Gastroesophageal sphincter (tissue), 4 donors: ENCODE measurements at regions not wholly inside any gene's neighbourhood (a gene's known extent, or its start where the extent isn't known, plus 50 kb on each side); places are given as distances from the start of the nearest gene placed in this dataset.

Experiments used
- ATAC-seq: fragments of 150-250 bp; one replicate; pipeline ENCODE4 v1.9.1; 2016; ENCODE audit warnings: mild to moderate bottlenecking, moderate library complexity
- H3K27ac ChIP-seq, 4 donors: fragments of 200-600 bp; sonication (generic) in 3 of 4; 1 replicate in 3 of 4; 2 replicates in 1 of 4; pipeline ENCODE4 v1.5.1; 2016 to 2019
- H3K27me3 ChIP-seq: fragments of 200-600 bp; sonication (generic); one replicate; pipeline ENCODE4 v1.5.1; 2019
- H3K36me3 ChIP-seq, 2 donors: fragments of 200-600 bp; sonication (generic); one replicate each; pipeline ENCODE4 v1.5.1; 2019; ENCODE audit warnings: control low read depth in 1 of 2
- H3K4me1 ChIP-seq, 3 donors: fragments of 200-600 bp; sonication (generic); 1 replicate in 2 of 3; 2 replicates in 1 of 3; pipeline ENCODE4 v1.5.1; 2016 to 2019; ENCODE audit warnings: control low read depth in 2 of 3
- H3K4me3 ChIP-seq, 2 donors: fragments of 200-600 bp; sonication (generic); one replicate each; pipeline ENCODE4 v1.5.1; 2019; ENCODE audit warnings: mild to moderate bottlenecking in 1 of 2, moderate library complexity in 1 of 2
- H3K9me3 ChIP-seq, 3 donors: fragments of 200-600 bp; sonication (generic); one replicate each; pipeline ENCODE4 v1.5.1; 2017 to 2019; ENCODE audit warnings: control low read depth in 2 of 3
- EP300 ChIP-seq: sonication (generic); formaldehyde crosslinking; IDR thresholded peaks from one replicate; pipeline ENCODE4 v1.6.1; 2017; ENCODE audit warnings: antibody characterized with exemption, mild to moderate bottlenecking
- POLR2A ChIP-seq, 2 donors: fragments of 450-650 bp; IDR thresholded peaks; one replicate each; pipeline ENCODE4 v1.6.1; 2017; ENCODE audit warnings: antibody characterized with exemption in 2 of 2, mild to moderate bottlenecking in 2 of 2, moderate library complexity in 1 of 2
- POLR2AphosphoS5 ChIP-seq: sonication (generic); formaldehyde crosslinking; IDR thresholded peaks from one replicate; pipeline ENCODE4 v1.6.1; 2017; ENCODE audit warnings: antibody characterized with exemption
- WGBS, 2 donors: methylation state at CpG; one replicate each; pipeline ENCODE4 v1.1.5; 2018; ENCODE audit warnings: low coverage in 1 of 2; 5-methylcytosine and 5-hydroxymethylcytosine counted together
- TF ChIP-seq, protein P1 (sequence below), 4 experiments: fragments of 200-600 bp in 2 of 4; fragments of 450-650 bp in 2 of 4; sonication (generic) in 1 of 4; IDR thresholded peaks; one replicate each; pipeline ENCODE4 v1.5.1; 2017 to 2019; ENCODE audit warnings: antibody characterized with exemption in 4 of 4, mild to moderate bottlenecking in 2 of 4, moderate library complexity in 2 of 4

DNA sequence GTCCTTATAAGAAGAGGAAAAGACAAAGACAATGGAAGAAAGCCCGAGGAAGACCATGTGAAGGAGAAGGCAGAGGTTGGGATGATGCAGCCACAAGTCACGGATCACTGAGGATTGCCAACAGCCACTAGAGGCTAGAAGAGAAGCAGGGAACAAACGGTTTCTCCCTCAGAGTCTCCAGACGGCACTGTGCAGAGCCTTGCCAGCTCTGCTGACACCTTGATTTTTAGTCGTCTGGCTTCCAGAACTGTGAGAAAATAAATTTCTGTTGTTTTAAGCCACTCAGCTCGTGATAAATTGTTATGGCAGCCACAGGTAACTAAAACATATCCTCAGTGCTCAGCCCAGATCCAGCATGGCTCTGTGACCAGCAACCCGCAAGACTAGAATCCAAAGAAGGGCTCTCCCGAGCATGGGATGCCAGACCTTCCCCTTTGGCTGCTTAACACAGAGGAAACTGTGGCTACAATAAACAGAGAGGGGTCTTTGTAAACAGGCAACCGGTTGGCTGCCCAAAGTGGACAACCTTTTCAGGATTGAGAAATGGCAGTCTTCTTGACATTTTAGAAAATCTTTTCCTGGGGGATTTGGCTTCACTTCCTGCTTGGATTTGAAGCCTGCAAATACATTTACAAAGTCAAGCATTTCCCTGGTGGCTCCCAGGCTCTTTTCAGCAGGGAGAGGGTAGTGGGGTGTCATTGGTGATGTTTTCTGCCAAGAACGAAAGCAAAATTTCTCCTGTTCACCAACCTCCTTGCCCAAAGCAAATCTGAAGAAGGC, 88.7 kb upstream of the ADPGK start:
- TF ChIP-seq, protein P1, sequence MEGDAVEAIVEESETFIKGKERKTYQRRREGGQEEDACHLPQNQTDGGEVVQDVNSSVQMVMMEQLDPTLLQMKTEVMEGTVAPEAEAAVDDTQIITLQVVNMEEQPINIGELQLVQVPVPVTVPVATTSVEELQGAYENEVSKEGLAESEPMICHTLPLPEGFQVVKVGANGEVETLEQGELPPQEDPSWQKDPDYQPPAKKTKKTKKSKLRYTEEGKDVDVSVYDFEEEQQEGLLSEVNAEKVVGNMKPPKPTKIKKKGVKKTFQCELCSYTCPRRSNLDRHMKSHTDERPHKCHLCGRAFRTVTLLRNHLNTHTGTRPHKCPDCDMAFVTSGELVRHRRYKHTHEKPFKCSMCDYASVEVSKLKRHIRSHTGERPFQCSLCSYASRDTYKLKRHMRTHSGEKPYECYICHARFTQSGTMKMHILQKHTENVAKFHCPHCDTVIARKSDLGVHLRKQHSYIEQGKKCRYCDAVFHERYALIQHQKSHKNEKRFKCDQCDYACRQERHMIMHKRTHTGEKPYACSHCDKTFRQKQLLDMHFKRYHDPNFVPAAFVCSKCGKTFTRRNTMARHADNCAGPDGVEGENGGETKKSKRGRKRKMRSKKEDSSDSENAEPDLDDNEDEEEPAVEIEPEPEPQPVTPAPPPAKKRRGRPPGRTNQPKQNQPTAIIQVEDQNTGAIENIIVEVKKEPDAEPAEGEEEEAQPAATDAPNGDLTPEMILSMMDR (IDR thresholded peaks at IDR 0.05) = no peak
- TF ChIP-seq EP300 (no peak), POLR2A (IDR thresholded peaks at IDR 0.05) (no peak), POLR2AphosphoS5 (no peak)

DNA sequence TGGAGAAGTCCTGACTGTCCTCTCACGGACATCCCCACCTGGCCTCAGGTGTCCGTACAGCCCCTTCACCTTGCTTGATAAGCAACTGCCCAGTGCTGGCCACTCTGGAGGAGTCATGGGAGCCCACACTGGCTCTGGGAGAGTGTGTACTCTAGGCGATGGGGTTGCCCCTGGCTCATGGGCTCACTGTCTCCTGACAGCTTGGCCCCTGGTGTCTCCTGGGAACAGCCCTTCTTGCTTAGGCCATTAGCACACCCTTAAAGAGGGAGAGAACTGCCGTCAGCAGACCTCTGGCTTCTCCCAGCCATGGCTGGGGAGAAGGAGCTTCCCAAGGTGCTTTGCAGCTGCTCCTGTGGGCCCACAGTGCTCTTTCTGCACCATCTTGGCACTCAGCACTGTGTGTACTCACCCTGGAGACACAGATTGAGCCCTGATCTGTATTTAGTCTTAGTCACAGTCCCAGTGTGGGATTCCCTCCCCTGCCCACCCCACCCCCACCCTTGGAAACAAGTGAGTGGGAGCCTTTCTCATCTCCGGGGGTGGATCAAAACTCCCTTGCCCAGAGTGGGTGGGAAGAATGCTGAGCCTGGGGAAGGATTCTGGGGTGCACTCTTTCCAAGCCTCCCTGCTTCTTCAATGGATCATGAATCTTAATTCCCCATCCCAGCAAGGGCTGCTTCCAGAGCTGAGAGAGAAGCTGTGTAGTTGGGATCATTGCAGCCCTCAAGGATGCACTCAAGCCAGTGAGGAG, 83.5 kb upstream of the ADPGK start:
- no peak overlapping the region for H3K4me3 ChIP-seq
- H3K36me3 ChIP-seq = no peaks in the 10 kb centered on the region

More for the DNA sequence above, 88.7 kb upstream of the ADPGK start:
- no peaks in the 10 kb centered on the region for H3K9me3 ChIP-seq
- H3K4me1 ChIP-seq = peaks cover 0 to 15% (median 0%) of the 10 kb centered on the region in 3 donors
- no peaks in the 10 kb centered on the region for H3K36me3 ChIP-seq
- H3K27me3 ChIP-seq = no peaks in the 10 kb centered on the region
- H3K27ac ChIP-seq = no peak overlapping the region
- no peak overlapping the region for H3K4me3 ChIP-seq
- ATAC-seq = no peak
- 48 to 61% methylated on average over 9 to 10 of the region's 10 CpGs for WGBS, 2 donors

DNA sequence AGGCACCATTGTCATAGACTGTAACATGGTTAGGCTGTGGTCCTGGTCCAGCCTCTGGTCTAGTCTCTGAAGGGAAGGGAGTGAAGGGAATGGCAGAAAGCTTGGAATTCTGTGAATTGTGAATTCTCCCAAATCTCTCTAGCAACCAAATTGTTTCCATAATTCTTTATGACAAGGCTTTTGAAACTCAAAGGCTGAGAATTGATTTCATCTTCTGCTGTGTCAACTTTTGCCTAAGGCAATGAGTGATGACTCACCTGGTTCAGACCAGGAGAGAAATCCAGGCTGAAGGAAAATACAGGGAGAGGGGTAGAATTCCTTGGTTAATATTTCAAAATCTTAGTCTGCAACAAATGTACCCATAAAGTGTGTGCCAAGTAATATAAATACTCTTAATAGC, 82.6 kb upstream of the ADPGK start:
- ATAC-seq = no peak
- Histone ChIP-seq H3K4me1 (peaks cover 0 to 9% (median 0%) of the 10 kb centered on the region in 3 donors), H3K27me3 (no peaks in the 10 kb centered on the region)

More for the DNA sequence above, 83.5 kb upstream of the ADPGK start:
- TF ChIP-seq, protein P1 (IDR thresholded peaks at IDR 0.05) = no peak
- TF ChIP-seq EP300 = no peak
- TF ChIP-seq POLR2A (IDR thresholded peaks at IDR 0.05) = no peak
- no peak for TF ChIP-seq POLR2AphosphoS5
- Histone ChIP-seq H3K9me3 (no peaks in the 10 kb centered on the region), H3K27ac (no peak overlapping the region), H3K27me3 (no peaks in the 10 kb centered on the region), H3K4me1 (peaks cover 0 to 9% (median 0%) of the 10 kb centered on the region in 3 donors)
- ATAC-seq = no peak
- WGBS, 2 donors = 94% methylated on average over 2 of the region's 5 CpGs; no CpG with 5 or more reads in 1 of the 2 donors

GRCh38 chr15:72865486-72865885, 81.9 kb upstream of the ADPGK start:
- Histone ChIP-seq H3K36me3 (no peaks in the 10 kb centered on the region), H3K4me1 (peaks cover 0 to 9% (median 0%) of the 10 kb centered on the region in 3 donors), H3K27me3 (no peaks in the 10 kb centered on the region), H3K4me3 (no peak overlapping the region), H3K9me3 (no peaks in the 10 kb centered on the region), H3K27ac (no peak overlapping the region)
- 75 to 84% methylated on average over 4 to 5 of the region's 5 CpGs for WGBS, 2 donors
- no peak for ATAC-seq
- TF ChIP-seq POLR2AphosphoS5 = no peak
- no peak for TF ChIP-seq EP300
- TF ChIP-seq, protein P1 (IDR thresholded peaks at IDR 0.05) = no peak
- TF ChIP-seq POLR2A (IDR thresholded peaks at IDR 0.05) = no peak

More for the DNA sequence above, 82.6 kb upstream of the ADPGK start:
- no peak overlapping the region for H3K4me3 ChIP-seq
- no peak for TF ChIP-seq POLR2AphosphoS5
- TF ChIP-seq EP300 = no peak
- TF ChIP-seq, protein P1 (IDR thresholded peaks at IDR 0.05) = no peak
- no peak for TF ChIP-seq POLR2A (IDR thresholded peaks at IDR 0.05)
- no peaks in the 10 kb centered on the region for H3K36me3 ChIP-seq
- H3K27ac ChIP-seq = no peak overlapping the region
- H3K9me3 ChIP-seq = no peaks in the 10 kb centered on the region
